NT2/D1 (cell line): ENCODE measurements at regions not wholly inside any gene's neighbourhood (a gene's known extent, or its start where the extent isn't known, plus 50 kb on each side); places are given as distances from the start of the nearest gene placed in this dataset.

ENCODE experiments used
- SUZ12 ChIP-seq: IDR thresholded peaks from 2 replicates; pipeline ENCODE4 v1.6.1; 2011; ENCODE audit not compliant: insufficient read length, insufficient read depth; ENCODE audit errors: extremely low read depth
- YY1 ChIP-seq: IDR thresholded peaks from 2 replicates; pipeline ENCODE4 v1.6.1; 2011; ENCODE audit not compliant: insufficient read length, insufficient read depth
- ZNF274 ChIP-seq: IDR thresholded peaks from 2 replicates; pipeline ENCODE4 v1.6.1; 2011; ENCODE audit warnings: mild to moderate bottlenecking, low read depth, low read length

DNA sequence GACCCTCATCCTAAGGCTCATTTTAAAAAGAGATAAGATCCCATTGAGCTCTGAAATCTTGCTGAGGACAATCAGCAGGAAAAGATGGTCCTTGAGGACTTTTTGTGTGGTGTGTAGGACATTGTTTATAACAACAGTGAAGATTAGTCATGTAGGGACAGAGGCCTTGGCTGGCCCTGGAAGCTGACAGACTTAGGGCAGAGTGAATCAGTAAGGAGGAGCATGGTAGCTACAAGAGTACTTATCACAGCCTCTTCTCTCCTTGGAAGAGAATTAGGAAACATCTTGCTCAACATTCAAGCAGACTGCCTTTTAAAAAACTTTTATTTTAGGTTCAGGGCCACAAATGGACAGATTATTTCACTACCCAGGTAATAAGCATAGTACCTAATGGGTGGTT is 665.9 kb upstream of the SALL1 start:
- TF ChIP-seq ZNF274 = no peak
- no peak for TF ChIP-seq YY1
- no peak for TF ChIP-seq SUZ12
